ENCODE measurements at regions not wholly inside any gene's neighbourhood (a gene's known extent, or its start where the extent isn't known, plus 50 kb on each side); places are given as distances from the start of the nearest gene placed in this dataset.
A peak's percentile ranks its signal among the peaks of the same experiment; 100 is the strongest.

GRCh38 chr9:120018550-120018949 lies 561.4 kb downstream of the CDK5RAP2 start:
- H3K36me3 Mint-ChIP-seq (ENCODE audit: low read depth): no peaks in the 10 kb centered on the region

DNA sequence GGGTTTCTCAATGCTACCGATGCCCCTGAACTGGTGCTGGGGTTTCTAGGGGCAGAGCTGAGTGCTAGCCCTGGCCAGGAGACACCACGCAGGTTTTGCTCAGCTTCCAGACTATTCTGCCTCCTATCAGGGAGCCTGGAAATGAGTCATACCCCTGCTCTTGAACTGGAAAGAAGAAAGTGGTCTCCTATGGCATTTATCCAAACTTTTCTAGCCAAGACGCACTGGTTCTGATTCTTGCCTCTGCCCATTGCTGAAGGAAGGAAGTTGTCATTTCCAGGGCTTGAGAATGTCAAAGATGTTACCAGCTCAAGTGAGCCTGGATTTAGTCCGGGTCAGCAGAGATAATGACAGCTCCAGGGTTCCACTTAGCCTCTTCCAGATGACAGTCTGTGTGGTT lies 561.9 kb downstream of the CDK5RAP2 start:
- H3K27ac Mint-ChIP-seq: no peak overlapping the region
- TF ChIP-seq, protein P1, sequence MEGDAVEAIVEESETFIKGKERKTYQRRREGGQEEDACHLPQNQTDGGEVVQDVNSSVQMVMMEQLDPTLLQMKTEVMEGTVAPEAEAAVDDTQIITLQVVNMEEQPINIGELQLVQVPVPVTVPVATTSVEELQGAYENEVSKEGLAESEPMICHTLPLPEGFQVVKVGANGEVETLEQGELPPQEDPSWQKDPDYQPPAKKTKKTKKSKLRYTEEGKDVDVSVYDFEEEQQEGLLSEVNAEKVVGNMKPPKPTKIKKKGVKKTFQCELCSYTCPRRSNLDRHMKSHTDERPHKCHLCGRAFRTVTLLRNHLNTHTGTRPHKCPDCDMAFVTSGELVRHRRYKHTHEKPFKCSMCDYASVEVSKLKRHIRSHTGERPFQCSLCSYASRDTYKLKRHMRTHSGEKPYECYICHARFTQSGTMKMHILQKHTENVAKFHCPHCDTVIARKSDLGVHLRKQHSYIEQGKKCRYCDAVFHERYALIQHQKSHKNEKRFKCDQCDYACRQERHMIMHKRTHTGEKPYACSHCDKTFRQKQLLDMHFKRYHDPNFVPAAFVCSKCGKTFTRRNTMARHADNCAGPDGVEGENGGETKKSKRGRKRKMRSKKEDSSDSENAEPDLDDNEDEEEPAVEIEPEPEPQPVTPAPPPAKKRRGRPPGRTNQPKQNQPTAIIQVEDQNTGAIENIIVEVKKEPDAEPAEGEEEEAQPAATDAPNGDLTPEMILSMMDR (IDR thresholded peaks at IDR 0.05): no peak
- peaks cover 13% of the 10 kb centered on the region for H3K27me3 Mint-ChIP-seq (ENCODE audit: low read depth, poor library complexity)
- no peaks in the 10 kb centered on the region for H3K36me3 Mint-ChIP-seq (ENCODE audit: low read depth)
- H3K4me3 Mint-ChIP-seq: no peak overlapping the region
- H3K9me3 Mint-ChIP-seq: peaks cover 2% of the 10 kb centered on the region
- no peak for DNase-seq
- H3K4me1 Mint-ChIP-seq: no peaks in the 10 kb centered on the region

More at GRCh38 chr9:120018550-120018949, 561.4 kb downstream of the CDK5RAP2 start:
- Mint-ChIP-seq H3K4me1 (no peaks in the 10 kb centered on the region), H3K4me3 (no peak overlapping the region), H3K27me3 (ENCODE audit: low read depth, poor library complexity) (peaks cover 12% of the 10 kb centered on the region), H3K27ac (no peak overlapping the region), H3K9me3 (peaks cover 7% of the 10 kb centered on the region)
- DNase-seq: no peak
- TF ChIP-seq, protein P1 (IDR thresholded peaks at IDR 0.05): no peak

DNA sequence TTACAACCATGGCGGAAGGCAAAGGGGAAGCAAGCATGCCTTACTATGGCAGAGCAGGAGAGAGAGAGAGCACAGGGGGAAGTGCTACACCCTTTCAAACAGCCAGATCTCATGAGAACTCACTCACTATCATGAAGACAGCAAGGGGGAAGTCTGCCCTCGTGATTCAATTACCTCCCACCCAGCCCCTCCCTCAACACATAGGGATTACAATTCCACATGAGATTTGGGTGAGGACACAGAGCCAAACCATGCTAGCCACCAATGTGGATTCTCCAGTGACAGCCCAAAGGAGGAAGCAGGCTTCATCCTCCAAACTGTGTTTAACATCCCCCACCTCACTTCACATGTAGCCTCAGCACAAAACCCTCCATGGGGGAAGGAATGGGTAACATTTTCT lies 563.7 kb downstream of the CDK5RAP2 start:
- Mint-ChIP-seq H3K9me3 (no peaks in the 10 kb centered on the region), H3K36me3 (ENCODE audit: low read depth) (no peaks in the 10 kb centered on the region), H3K4me1 (no peaks in the 10 kb centered on the region), H3K27ac (no peak overlapping the region), H3K4me3 (no peak overlapping the region), H3K27me3 (ENCODE audit: low read depth, poor library complexity) (peaks cover 18% of the 10 kb centered on the region)
- TF ChIP-seq, protein P1 (IDR thresholded peaks at IDR 0.05): no peak
- no peak for DNase-seq

- Mint-ChIP-seq H3K27me3 (ENCODE audit: low read depth, poor library complexity) (peaks cover 12% of the 10 kb centered on the region), H3K4me1 (no peaks in the 10 kb centered on the region), H3K36me3 (ENCODE audit: low read depth) (no peaks in the 10 kb centered on the region)
Measured at GRCh38 chr9:120014796-120015195, 565.2 kb downstream of the CDK5RAP2 start.

GRCh38 chr9:120009856-120010255 lies 570.1 kb downstream of the CDK5RAP2 start:
- DNase-seq: no peak
- Mint-ChIP-seq H3K4me1 (no peaks in the 10 kb centered on the region), H3K27ac (no peak overlapping the region), H3K36me3 (ENCODE audit: low read depth) (no peaks in the 10 kb centered on the region), H3K27me3 (ENCODE audit: low read depth, poor library complexity) (peaks cover 8% of the 10 kb centered on the region), H3K9me3 (no peaks in the 10 kb centered on the region), H3K4me3 (no peak overlapping the region)
- TF ChIP-seq, protein P1 (IDR thresholded peaks at IDR 0.05): no peak

More at GRCh38 chr9:120014796-120015195, 565.2 kb downstream of the CDK5RAP2 start:
- peak overlapping the region; percentile 46 for H3K27ac Mint-ChIP-seq
- TF ChIP-seq, protein P1 (IDR thresholded peaks at IDR 0.05): no peak
- no peak for DNase-seq
- no peaks in the 10 kb centered on the region for H3K9me3 Mint-ChIP-seq
- no peak overlapping the region for H3K4me3 Mint-ChIP-seq

GRCh38 chr9:120001536-120001935 lies 578.4 kb downstream of the CDK5RAP2 start:
- Mint-ChIP-seq H3K27ac (no peak overlapping the region), H3K27me3 (ENCODE audit: low read depth, poor library complexity) (peaks cover 9% of the 10 kb centered on the region), H3K9me3 (no peaks in the 10 kb centered on the region), H3K36me3 (ENCODE audit: low read depth) (no peaks in the 10 kb centered on the region), H3K4me1 (peaks cover 8% of the 10 kb centered on the region), H3K4me3 (no peak overlapping the region)
- TF ChIP-seq, protein P1 (IDR thresholded peaks at IDR 0.05): no peak
- no peak for DNase-seq

Measured in nephron progenitor cell (in vitro differentiated cells).